Esophagus mucosa (tissue), 1 donor: ENCODE measurements at regions not wholly inside any gene's neighbourhood (a gene's known extent, or its start where the extent isn't known, plus 50 kb on each side); places are given as distances from the start of the nearest gene placed in this dataset.
A peak's percentile ranks its signal among the peaks of the same experiment; 100 is the strongest.

Experiments used
- ATAC-seq: fragments of 200-7000 bp; cut with Tn5 transposase; one replicate; pipeline ENCODE4 v1.9.1; 2020
- donor health status: DM: yes; HTN: yes; CAD: no.

- no peak for ATAC-seq
These were observed 63.0 kb upstream of the PRSS58 start for GRCh38 chr7:142320883-142321282.

DNA sequence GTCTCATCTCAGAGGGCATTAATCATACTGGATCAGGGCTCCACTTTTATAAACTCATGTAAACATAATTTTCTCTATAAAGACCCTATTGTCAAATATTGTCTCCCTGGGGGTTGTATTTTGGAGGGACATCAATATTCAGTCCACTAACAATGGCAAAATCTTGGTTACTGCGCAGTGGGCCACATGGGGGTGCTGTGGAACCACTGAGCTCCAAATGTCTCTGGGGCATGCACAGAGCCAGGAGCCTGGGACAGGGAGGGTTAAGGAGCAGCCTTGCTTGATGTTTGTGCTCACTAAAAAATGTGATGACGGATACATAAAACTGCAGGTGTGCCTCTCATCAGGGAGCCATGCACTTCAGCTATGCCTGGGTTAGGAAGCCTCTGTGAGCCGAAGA lies 62.1 kb upstream of the PRSS58 start:
- peak; percentile 13 for ATAC-seq

GRCh38 chr7:142314281-142314680 lies 56.4 kb upstream of the PRSS58 start:
- no peak for ATAC-seq

GRCh38 chr7:142313528-142313927 lies 55.7 kb upstream of the PRSS58 start:
- no peak for ATAC-seq

DNA sequence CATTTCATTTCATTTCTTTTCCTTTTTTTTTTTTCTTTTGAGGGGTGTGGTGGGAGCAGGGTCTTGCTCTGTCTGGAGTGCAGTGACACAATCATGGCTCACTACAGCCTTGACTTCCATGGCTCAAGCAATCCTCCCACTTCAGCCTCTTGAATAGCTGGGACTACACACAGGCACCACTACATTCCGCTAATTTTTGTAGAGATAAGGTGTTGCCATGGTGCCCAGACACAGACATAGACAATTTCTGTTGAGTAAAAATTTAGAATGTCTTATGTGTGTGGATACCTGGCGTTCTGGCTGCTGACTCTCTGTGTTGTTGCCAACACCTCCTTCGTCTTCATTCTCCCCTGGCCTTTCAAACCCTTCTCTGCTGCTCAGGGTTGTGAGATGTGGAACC lies 54.0 kb upstream of the PRSS58 start:
- ATAC-seq = no peak

DNA sequence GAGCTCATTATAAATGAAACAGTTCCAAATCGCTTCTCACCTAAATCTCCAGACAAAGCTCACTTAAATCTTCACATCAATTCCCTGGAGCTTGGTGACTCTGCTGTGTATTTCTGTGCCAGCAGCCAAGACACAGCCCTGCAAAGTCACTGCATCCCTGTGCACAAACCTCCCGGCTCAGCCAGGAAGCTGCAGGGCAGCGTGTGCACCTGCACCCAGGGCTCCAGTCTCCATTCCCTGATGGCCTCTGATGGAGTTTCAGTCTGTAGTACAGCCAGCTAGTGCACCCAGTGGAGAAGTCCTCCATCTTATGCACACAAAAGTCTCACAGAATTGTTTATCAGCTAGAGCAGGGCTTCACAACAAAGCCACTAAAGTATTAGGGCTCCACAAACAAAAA lies 51.1 kb upstream of the PRSS58 start:
- peak; percentile 15 for ATAC-seq

GRCh38 chr7:142308326-142308725 lies 50.5 kb upstream of the PRSS58 start:
- ATAC-seq = no peak
